ENCODE measurements at regions not wholly inside any gene's neighbourhood (a gene's known extent, or its start where the extent isn't known, plus 50 kb on each side); places are given as distances from the start of the nearest gene placed in this dataset.

DNA sequence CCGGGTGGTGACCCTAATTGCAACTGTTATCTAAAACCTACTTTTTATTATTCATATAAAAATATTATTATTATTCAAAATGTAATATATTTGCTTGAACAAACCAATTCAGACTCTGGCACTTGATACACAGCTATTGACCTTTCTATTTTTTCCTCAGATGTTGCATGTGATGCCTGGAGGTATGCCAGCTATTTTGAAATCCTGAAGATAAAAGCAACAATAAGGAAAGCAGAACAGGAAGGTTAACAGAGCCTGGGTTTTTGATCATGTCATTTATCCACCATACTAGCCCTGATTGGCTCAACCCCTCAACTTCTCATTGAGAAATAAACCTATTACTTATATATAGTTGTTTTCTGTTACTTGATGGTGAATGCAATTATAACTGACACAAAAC is 340.9 kb upstream of the KIF2A start:
- no peak for DNase-seq (ENCODE audit: low read depth)

- DNase-seq (ENCODE audit: low read depth) = no peak
These were observed 340.5 kb upstream of the KIF2A start for GRCh38 chr5:61965490-61965889.

- no peak for DNase-seq (ENCODE audit: low read depth)
These were observed 339.6 kb upstream of the KIF2A start for GRCh38 chr5:61966296-61966955.

DNA sequence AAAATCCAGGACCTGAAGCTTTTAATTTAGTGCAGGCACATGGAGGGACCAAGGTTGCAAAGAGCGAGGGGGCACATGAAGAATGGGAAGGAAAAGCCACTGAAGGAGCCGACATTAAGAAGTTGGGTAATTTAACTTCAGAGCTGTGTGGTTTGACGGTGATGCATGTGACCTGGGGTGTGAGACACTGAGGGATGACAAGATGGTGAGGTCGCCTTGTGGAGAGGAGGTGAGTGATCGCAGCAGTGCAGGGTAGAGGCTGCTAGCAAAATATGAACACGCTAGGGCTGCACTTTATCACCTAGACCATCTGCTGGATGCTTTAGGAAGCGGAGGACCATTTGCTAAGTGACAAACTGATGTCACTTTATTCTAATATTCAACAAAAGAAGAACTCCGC is 339.0 kb upstream of the KIF2A start:
- no peak for DNase-seq (ENCODE audit: low read depth)

- DNase-seq (ENCODE audit: low read depth) = no peak
These were observed 338.3 kb upstream of the KIF2A start for GRCh38 chr5:61967681-61968080.

DNA sequence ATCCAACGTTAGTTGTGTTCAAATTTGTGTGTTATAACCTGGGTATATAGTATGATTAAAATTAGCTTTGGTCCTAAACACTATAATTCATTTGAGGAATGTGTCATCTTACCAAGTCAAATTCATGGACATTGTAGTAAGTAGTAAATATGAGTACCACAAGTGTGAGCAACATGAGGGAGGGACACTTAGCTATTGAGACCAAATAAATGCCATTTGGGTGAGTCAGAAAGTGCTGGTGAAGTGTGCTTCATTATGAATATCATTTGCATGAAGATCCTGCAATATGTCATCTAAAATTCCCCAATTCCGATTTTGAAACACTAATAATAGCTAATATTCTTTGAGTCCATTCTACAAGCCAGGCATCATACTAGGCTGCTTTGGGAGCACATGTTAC is 336.7 kb upstream of the KIF2A start:
- DNase-seq (ENCODE audit: low read depth) = no peak

DNA sequence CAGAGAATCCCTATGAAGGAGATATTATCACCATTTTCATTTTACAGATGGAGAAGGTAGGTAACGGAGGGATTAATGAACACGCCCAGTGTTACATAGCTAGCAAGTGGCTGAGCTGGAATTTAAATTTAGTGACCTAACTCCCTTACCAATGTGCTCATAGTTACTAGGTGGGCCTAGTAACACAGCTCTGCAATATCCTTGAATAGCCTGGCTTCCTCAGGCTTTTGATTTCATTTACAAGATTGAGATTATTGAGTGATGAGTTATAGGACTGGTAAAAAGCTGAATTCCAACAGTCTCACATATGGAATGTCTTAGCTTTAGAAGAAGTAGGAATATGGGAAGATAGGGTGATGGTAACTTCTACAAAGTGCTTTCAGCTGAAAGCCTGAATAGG is 336.3 kb upstream of the KIF2A start:
- DNase-seq (ENCODE audit: low read depth) = no peak

GRCh38 chr5:61970218-61970617 is 335.8 kb upstream of the KIF2A start:
- no peak for DNase-seq (ENCODE audit: low read depth)

- no peak for DNase-seq (ENCODE audit: low read depth)
These were observed 331.3 kb upstream of the KIF2A start for GRCh38 chr5:61974680-61975079.

DNA sequence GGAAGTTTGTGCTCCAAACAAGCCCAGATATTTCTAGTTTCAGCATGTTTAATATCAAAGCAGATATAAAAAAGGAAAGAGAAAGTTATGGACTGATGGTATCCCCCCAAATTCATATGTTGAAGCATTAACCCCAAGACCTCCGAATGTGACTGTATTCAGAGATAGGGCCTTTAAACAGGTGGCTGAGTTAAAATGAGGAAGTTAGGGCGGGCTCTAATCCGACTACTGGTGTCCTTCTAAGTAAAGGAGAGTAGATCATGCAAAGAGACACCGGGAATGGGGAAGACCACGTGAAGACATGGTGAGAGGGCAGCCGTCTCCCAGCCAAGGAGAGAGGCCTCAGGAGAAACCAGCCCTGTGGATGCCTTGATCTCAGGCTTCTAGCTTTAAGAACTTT is 324.1 kb upstream of the KIF2A start:
- no peak for DNase-seq (ENCODE audit: low read depth)

DNA sequence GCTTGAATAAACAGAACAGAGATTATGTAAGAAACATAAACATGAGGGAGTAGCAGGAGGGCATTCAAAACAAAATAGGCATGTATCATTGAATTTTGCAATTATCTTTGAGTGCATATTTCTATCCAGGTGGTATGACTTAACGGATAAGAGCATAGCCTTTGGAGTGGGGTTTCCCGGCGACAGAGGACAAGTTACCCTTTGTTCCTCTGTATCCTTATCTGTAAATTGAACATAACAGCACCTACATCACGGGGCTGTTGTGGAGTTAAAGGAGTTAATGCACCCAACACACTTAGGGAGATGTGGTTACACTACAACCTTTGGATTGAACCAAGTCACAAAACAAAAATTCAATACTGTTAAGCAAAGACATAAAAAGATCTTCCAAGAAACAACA is 314.6 kb upstream of the KIF2A start:
- no peak for DNase-seq (ENCODE audit: low read depth)

- no peak for DNase-seq (ENCODE audit: low read depth)
These were observed 314.1 kb upstream of the KIF2A start for GRCh38 chr5:61991866-61992265.

DNA sequence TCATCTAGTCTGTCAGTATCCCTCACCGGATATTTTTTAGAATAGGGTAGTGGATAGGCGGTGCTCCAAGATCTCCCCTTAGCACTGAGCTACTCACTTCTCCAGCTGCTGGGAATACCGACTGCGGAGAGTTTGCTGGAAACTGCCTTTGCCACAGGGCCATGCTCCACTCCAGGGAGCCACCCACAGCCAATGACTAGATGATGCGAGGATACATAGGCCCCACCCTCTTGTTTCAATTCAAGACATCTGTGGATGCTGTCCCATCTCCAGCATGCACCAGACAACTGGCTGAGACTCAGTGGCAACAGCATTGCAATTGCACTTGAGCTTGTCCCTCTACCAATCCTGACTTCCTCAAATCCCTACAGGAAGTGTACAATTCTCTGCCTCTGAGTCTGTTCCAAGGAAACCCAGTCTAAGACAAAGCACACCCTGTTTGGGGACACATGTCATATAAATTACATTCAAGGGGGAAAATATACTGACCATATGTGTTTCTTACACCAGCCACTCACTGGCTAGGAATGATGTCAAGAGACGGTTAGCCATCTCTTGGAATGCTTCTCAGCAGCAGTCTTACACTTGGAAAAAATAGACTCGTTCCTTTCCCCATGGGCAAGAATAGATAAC is 312.6 kb upstream of the KIF2A start:
- no peak for DNase-seq (ENCODE audit: low read depth)

GRCh38 chr5:61994171-61994570 is 311.8 kb upstream of the KIF2A start:
- DNase-seq (ENCODE audit: low read depth) = no peak

DNA sequence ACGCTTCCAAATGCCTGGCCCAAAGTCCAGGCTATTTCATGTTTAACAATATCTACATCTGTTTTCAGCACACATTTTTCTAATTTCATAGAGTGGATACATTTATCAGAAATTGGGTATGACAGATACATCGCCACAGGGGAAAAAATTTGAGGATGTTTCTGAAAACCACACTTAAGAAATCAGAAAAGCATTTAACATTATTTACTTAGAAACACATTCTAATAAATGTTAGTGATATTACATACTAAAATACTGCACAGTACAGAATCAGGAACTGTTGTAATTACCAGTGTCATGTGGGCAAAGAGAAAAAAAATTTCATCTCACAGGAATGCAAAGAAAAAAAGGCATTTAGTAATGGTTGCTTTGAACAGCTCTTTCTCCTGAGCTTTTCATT is 310.5 kb upstream of the KIF2A start:
- no peak for DNase-seq (ENCODE audit: low read depth)

- DNase-seq (ENCODE audit: low read depth) = no peak
These were observed 306.6 kb upstream of the KIF2A start for GRCh38 chr5:61999371-61999770.

DNA sequence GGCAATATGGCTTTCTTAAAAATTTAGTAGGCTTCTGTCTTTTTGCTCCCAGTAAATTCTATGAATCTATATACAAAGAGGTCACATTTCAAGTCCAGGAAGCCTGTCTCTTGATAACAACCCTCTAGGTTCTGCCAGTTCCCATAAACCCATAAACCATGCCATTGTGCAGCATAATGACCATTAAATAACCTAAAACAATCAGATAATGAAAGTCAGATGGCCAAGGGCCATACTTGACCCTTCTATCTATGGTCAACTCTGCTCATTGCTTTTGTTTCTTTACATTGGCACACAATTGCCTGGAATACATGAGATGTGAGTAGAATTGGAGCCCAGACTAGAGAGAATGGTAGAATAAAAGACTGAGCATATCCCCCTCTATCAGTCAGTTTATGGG is 305.4 kb upstream of the KIF2A start:
- no peak for DNase-seq (ENCODE audit: low read depth)

GRCh38 chr5:62001640-62002039 is 304.4 kb upstream of the KIF2A start:
- DNase-seq (ENCODE audit: low read depth) = no peak

DNA sequence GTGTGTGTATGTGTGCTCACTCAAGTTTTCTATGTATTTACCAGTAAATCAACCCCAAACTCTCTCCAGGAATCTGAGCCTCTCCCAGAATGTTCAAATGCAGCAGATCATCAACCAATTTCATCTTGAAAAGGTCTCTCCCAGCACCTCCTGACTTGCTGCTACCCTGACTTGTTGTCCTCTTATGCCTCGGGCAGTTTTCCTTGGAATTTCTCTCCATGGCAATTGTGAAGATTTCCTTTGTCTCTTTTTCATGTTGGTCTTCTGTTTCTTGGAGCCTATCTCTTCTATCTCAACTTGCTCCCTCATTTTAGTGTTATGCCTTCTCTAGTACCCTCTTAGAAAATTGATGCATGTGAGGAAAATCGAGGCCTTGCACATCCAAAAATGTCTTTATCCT is 303.6 kb upstream of the KIF2A start:
- no peak for DNase-seq (ENCODE audit: low read depth)

DNA sequence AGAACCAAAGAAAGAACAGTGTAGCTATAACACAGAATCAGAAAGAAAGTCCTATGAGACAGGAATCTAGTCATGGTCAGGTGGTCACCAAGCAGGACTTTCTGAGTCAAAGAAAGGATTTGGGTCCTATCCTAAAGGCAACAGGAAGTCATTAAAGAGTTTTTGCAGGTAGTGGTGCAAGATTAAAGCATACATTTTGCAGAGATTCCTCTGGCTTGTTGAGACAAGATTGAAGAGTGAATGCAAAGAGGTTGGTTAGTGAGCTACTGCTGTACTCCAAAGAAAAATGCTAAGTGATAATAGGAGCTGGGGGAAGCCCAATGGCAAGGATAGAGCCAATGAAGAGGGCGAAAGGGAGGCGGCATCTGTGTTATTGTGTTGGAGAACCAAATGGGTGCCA is 300.5 kb upstream of the KIF2A start:
- DNase-seq (ENCODE audit: low read depth) = no peak

DNA sequence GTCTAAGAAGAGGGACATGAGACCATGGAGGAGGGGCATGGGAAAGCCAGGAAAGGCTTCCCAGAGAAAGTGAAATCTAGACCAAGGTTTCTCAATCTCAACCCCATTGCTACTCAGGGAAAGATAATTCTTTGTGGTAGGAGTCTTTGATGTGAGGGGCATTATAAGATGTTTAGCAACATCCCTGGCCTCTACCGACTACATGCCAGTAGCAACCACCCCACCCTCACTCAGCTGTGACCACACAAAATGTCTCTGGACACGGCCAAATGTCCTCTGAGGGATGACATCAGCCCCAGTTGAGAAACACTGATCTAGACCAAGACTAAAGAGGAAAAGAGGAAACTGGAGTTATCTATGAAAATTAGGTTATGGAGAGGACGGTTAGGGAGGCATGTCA is 298.5 kb upstream of the KIF2A start:
- no peak for DNase-seq (ENCODE audit: low read depth)

DNA sequence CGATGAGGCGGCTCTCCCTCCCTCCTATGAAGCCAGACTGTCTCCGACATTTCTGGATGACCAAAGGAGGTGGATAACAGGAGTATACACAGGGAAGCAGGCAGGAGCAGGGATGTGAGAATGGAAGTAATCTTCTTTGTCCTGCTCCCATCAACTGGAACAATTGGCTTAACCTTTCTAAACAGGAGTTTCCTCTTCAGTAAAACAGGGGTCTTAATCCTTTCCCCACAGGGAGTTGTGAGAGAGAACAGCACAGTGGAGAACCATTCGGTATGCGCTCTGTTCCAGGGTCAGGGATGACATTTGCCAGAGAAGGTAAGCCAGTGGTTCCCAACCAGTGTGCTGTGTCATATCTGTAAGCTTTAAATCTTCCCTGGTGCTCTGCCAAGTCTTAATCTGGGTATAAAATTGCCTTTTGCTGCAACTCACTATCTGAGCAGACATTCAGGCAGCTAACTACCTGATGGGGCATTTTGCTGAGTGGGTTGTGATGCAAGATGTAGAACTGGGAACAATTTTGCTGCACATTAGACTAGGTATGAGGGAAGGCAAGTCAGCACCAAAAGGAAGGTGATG is 294.8 kb upstream of the KIF2A start:
- no peak for DNase-seq (ENCODE audit: low read depth)

DNA sequence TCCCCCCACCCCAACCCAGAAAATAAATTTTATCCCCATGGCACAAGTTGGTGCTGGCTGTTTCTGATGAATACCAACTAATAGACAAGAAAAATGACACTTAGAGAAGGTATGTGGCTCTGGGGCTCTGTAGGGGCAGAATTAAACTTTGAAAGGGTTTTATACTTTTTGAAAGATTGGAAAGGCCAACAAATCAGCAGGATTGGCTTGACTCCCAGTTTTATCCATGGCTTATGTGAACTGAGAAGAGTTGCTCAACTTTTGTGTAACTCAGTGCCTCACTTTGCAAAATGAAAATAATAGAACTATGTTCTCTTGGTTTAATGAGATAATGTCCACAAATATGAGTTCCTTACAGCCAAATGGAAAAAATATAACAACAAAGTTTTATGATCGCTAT is 288.9 kb upstream of the KIF2A start:
- DNase-seq (ENCODE audit: low read depth) = no peak

DNA sequence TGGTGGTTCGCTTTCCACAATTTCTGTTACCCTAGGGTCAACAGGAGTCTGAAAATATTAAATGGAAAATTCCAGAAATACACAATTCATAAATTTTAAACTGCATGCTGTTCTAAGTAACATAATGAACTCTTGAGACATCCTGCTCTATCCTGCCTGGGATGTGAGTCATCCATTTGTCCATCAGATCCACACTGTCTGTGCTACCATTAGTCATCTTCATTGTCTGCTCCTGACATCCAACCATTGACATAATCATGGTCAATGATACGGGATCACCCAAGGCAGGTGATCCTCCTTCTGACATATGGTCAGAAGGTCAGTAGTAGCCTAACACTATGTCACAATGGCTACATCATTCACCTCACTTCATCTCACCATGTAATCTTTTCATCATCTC is 276.7 kb upstream of the KIF2A start:
- no peak for DNase-seq (ENCODE audit: low read depth)

All from GM04504 (cell line).